Myocyte (in vitro differentiated cells): ENCODE measurements at regions not wholly inside any gene's neighbourhood (a gene's known extent, or its start where the extent isn't known, plus 50 kb on each side); places are given as distances from the start of the nearest gene placed in this dataset.

Source experiments
- DNase-seq: peaks from one replicate; pipeline ENCODE4 v3.0.0-alpha.2; 2012; ENCODE audit warnings: low read depth

GRCh38 chr10:121221991-121222390, 370.8 kb downstream of the WDR11 start:
- no peak for DNase-seq

- DNase-seq = no peak
Measured at GRCh38 chr10:121222842-121223241, 371.7 kb downstream of the WDR11 start.

- DNase-seq = no peak
Measured at GRCh38 chr10:121231079-121231478, 367.2 kb downstream of the FGFR2 start.

- no peak for DNase-seq
Measured at GRCh38 chr10:121232494-121232893, 365.8 kb downstream of the FGFR2 start.

GRCh38 chr10:121235692-121236091, 362.6 kb downstream of the FGFR2 start:
- DNase-seq = no peak

GRCh38 chr10:121236621-121237020, 361.6 kb downstream of the FGFR2 start:
- DNase-seq = no peak

GRCh38 chr10:121237718-121238117, 360.5 kb downstream of the FGFR2 start:
- DNase-seq = no peak

- peak; percentile 84 for DNase-seq
Measured at GRCh38 chr10:121240011-121240410, 358.2 kb downstream of the FGFR2 start.

- no peak for DNase-seq
Measured at GRCh38 chr10:121240556-121240955, 357.7 kb downstream of the FGFR2 start.

- DNase-seq = peak; percentile 62
Measured at GRCh38 chr10:121241337-121241736, 356.9 kb downstream of the FGFR2 start.

GRCh38 chr10:121242741-121243608, 355.3 kb downstream of the FGFR2 start:
- peak; percentile 14 for DNase-seq

GRCh38 chr10:121243609-121244241, 354.5 kb downstream of the FGFR2 start:
- DNase-seq = peak; percentile 45

- peak; percentile 98 for DNase-seq
Measured at GRCh38 chr10:121244818-121245217, 353.4 kb downstream of the FGFR2 start.

GRCh38 chr10:121245754-121246153, 352.5 kb downstream of the FGFR2 start:
- peak; percentile 41 for DNase-seq

GRCh38 chr10:121248266-121248665, 350.0 kb downstream of the FGFR2 start:
- DNase-seq = no peak

- DNase-seq = no peak
Measured at GRCh38 chr10:121250995-121251764, 347.1 kb downstream of the FGFR2 start.

GRCh38 chr10:121252756-121253155, 345.5 kb downstream of the FGFR2 start:
- DNase-seq = no peak

- no peak for DNase-seq
Measured at GRCh38 chr10:121260377-121260776, 337.9 kb downstream of the FGFR2 start.

- no peak for DNase-seq
Measured at GRCh38 chr10:121261665-121262064, 336.6 kb downstream of the FGFR2 start.

- DNase-seq = no peak
Measured at GRCh38 chr10:121262774-121263430, 335.3 kb downstream of the FGFR2 start.

GRCh38 chr10:121263431-121263783, 334.8 kb downstream of the FGFR2 start:
- DNase-seq = no peak
